ENCODE measurements at regions not wholly inside any gene's neighbourhood (a gene's known extent, or its start where the extent isn't known, plus 50 kb on each side); places are given as distances from the start of the nearest gene placed in this dataset.

GRCh38 chr13:40469581-40470310, 196.7 kb downstream of the FOXO1 start:
- DNase-seq, result no peak
- in situ Hi-C loops (cut with MboI; ENCODE audit: low pct_unique_long_range_greater_than_20kb, low sequenced_read_pairs), result no loop called here

DNA sequence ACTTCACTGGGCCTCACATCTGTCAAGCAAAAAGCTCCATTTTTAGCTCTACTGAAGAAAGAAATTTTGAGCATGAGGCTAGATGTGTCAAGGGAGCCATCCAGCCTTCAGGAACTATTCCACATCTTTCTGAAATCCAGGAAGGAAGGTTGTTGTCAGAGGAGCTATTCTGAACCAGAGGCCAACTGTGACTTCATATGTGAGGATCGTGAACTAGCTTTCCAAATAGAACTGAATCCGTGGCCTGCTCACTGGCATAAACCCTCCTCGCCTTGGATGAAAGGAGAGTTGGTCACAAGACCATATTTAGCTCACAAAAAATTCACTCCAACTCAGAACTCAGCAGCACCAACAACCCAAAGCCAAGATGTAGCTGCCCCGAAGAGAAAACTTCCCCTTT, 195.8 kb downstream of the FOXO1 start:
- no peak for DNase-seq
- in situ Hi-C loops (cut with MboI; ENCODE audit: low pct_unique_long_range_greater_than_20kb, low sequenced_read_pairs), result no loop called here

DNA sequence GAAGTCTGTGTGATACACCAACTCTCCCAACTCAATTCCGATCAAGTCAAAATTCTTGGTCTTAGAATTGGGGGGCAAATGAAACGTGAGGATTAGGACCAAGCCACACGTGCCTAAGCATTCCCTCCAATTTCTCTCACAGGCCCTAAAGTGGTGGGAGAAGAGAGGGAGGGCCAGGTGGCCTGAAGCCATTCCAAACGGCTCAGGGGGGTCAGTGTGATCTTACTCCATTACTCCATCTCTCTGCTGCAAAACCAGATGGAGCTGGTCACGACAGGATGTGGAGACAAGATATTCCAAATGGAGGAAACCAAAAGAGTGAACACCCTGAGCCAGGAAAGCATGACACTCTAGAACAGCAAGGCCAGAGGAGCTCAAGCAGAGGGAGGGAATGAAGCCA, 195.4 kb downstream of the FOXO1 start:
- no peak for DNase-seq
- in situ Hi-C loops (cut with MboI; ENCODE audit: low pct_unique_long_range_greater_than_20kb, low sequenced_read_pairs), result no loop called here

GRCh38 chr13:40471911-40472310, 194.5 kb downstream of the FOXO1 start:
- DNase-seq, result no peak
- in situ Hi-C loops (cut with MboI; ENCODE audit: low pct_unique_long_range_greater_than_20kb, low sequenced_read_pairs), result no loop called here

- no peak for DNase-seq
- in situ Hi-C loops (cut with MboI; ENCODE audit: low pct_unique_long_range_greater_than_20kb, low sequenced_read_pairs), result no loop called here
These were observed 193.8 kb downstream of the FOXO1 start for GRCh38 chr13:40472427-40473220.

DNA sequence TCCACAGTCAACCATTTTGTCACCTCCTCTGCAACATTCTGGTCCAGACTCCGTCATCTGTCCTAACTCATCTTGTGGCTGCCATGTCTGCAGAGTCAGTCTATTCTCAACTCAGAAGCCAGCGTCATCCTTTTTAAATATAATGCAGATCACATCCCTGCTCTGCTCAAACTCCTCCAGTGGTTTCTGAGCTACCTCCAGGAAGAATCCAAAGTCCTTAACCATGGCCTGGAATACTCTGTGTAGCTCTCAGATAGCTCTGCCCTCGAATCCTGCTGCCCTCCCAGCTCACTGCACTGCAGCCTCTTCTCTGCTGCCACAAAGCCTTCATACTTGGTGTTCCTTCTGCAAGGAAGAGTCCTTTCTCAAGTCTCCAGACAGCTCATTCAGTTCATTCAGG, 190.8 kb downstream of the FOXO1 start:
- no peak for DNase-seq
- in situ Hi-C loops (cut with MboI; ENCODE audit: low pct_unique_long_range_greater_than_20kb, low sequenced_read_pairs), result no loop called here

- in situ Hi-C loops (cut with MboI; ENCODE audit: low pct_unique_long_range_greater_than_20kb, low sequenced_read_pairs), result no loop called here
- no peak for DNase-seq
These were observed 190.1 kb downstream of the FOXO1 start for GRCh38 chr13:40476175-40476958.

DNA sequence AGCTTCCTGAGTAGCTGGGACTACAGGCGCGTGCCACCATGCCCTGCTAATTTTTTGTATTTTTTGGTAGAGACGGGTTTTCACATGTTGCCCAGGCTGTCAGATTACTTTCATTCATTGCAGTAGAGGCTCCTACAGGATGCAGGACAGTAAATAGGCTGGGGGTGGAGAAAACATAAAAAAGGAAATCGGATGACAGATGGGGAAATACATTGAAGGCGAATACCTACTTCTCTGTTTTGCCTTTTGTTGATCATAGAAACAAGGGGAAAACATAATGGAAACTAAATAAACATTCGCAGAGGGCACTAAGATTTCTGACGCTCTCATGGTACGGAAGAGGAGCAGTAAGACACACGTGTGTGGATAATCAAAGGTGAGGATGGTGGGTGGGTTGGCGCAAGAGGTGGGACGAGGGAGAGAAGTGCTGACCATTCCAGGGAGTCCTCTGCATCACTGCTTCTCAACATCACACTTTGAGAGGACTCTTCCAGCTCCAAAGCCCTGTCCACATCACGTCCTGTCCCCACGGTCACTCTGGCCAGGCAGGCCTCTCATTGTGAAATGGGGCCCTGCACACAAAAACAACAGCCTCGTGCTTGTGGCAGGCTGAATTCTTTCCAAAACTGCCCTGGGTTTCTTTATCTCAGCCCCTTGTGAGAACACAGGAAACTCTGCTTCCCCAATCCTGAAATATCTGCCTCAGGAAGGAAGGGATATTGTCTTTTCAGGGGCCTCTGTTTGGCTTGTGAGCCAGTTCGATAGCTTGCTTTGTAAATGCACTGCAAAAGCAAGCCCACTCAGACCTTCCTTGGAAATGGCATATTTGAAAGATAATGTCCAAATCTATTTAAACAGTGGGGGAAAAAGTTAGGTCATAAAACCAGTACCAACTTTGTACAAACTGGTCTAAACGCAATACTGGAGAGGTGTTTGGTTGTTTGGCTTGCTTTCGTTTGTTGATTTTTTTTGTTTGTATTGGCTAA, 188.5 kb downstream of the FOXO1 start:
- in situ Hi-C loops (cut with MboI; ENCODE audit: low pct_unique_long_range_greater_than_20kb, low sequenced_read_pairs), result no loop called here
- DNase-seq, result peak; percentile 28

DNA sequence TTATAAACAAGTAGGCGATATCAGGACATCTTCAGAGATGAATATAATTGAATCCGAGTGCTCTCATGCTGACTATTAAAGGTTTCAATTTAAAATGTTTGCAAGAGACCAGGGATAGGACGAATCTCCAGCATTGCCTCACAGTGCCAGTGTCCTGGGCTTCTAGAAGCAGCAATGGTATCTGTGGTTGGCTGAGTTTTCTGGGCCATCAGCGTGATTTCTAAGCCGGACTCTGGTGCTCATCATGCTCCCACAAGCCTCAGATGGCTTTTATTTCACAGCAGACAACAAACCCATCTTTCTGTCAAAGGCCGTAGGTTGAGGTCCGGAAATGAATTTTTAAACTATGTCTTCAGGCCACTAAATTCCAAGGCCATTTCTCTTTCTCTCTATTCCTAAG, 187.7 kb downstream of the FOXO1 start:
- DNase-seq, result no peak
- in situ Hi-C loops (cut with MboI; ENCODE audit: low pct_unique_long_range_greater_than_20kb, low sequenced_read_pairs), result no loop called here

DNA sequence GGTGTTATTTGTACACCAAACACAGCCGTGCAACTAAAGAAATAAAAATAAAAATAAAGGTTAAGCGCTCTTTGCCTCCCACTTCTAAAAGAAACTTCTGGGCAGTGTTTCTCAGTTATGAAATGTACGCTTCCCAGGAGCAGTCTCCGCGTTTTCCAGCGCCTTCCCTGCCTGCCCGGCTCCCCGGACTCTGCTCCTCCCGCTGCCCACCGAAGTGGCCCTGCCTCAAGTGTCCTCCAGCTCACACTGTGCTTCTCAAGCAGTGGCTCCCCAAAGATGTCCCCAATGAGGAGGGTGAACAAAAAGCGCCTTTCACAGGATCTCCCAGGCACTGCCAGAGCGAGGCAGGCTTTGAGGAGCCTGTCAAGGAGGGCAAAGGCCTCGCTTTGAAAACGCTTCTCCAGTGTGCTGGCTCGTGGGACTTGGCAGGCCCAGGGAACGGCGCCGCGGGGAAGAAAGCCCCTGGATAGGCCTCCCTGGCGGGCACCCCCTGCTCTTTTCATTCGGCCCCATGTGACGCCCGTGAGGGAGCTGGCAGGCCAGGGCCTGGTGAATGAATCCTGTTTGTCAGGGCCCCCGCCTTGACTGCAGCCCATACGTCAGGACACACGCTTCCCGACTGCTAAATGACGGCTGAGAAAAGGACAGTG, 187.1 kb downstream of the FOXO1 start:
- in situ Hi-C loops (cut with MboI; ENCODE audit: low pct_unique_long_range_greater_than_20kb, low sequenced_read_pairs), result no loop called here

DNA sequence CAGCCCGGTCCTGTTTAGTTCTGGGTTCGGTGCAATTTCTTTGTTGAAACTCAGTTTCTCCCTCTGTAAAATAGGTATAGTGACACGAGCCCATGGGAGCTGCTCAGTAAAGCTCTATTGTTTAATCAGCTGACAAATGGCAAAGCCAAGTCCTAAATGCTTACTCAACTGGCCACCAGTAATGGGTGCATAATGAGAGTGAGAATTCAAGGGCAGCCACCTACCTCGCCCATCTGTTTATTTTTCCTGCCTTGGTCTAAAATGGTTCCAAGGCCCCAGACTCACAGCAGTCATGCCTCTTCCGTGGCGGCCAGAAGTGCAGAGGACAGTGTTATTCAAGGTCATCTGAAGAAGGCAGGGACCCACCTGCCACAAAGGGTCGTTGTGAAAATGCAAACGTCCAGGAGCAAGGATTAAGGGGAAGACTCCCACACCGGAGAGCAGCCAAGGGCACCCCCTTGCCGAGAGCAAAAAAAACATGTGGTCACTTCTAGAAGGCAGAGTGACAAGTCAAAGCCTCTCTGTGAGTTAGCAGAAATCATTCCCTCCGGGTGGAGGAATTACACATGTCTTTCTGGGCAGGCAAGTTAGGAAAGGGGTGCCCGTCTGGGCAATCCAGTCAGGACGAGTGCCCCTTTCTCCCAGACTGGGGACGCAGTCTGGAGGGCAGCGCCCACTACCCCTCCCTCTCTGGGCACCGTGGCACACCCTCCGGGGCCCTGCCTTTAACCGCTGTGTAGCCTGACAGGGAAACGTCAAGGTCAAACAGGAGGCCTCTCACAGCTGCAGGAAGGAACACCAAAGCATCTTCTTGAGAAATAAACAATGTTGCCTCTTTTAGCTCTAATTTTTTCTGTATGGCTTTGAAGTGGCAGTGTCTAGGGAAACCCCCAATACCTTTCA, 186.2 kb downstream of the FOXO1 start:
- in situ Hi-C loops (cut with MboI; ENCODE audit: low pct_unique_long_range_greater_than_20kb, low sequenced_read_pairs), result no loop called here
- DNase-seq, result no peak

More for the DNA sequence above, 187.1 kb downstream of the FOXO1 start:
- DNase-seq, result no peak

DNA sequence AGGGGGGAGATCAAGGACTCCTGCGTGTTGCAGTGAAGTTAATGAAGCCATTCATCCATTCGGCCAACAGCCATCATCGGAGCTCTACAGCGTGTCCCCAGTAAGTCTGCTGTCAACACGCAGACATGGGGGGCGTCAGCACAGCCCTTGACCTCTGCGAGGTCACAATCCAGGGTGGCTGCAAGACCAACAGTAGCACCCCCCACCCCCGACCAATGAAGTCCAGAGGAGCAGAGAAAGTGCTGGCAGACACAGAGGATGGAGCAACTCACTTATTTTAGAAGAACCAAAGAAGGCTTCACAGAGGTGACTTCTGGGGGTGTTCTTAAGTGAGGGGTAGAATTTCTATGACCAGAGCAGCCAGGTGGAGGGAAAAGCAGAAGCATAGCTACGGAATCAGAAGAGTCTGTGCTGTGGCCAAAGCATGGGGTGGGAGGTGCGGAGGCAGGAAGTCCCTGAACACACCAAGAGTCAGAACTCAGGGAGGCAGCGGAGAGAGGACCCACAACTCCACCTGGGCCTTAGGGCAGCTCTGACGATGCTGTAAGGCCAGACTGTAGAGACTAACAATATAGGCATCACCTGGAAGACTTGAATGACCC, 185.4 kb downstream of the FOXO1 start:
- in situ Hi-C loops (cut with MboI; ENCODE audit: low pct_unique_long_range_greater_than_20kb, low sequenced_read_pairs), result no loop called here
- DNase-seq, result no peak

GRCh38 chr13:40483601-40484000, 182.8 kb downstream of the FOXO1 start:
- DNase-seq, result no peak
- in situ Hi-C loops (cut with MboI; ENCODE audit: low pct_unique_long_range_greater_than_20kb, low sequenced_read_pairs), result no loop called here

GRCh38 chr13:40484101-40484800, 182.2 kb downstream of the FOXO1 start:
- no peak for DNase-seq
- in situ Hi-C loops (cut with MboI; ENCODE audit: low pct_unique_long_range_greater_than_20kb, low sequenced_read_pairs), result no loop called here

DNA sequence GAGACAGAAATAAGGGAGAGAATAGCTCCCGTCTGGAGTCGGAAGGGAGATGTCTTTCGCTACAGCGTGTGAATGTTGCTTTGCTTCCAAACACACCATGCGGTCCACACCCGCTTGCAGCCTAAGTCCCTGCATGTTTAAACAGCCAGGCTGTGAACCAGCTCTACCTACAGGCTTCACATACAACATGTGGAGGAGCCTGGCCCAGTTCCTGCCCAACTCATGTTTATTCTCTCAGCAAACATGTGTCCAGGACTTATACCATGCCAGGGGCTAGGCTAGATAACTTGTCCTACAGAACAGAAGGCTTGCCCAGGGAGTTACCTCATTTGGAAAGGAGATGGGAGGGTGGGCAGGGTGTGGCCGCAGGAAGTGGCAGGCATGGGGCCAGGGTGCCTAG, 181.5 kb downstream of the FOXO1 start:
- DNase-seq, result no peak
- in situ Hi-C loops (cut with MboI; ENCODE audit: low pct_unique_long_range_greater_than_20kb, low sequenced_read_pairs), result no loop called here
